Embryonic facial prominence (tissue), 1 donor: ENCODE measurements at regions not wholly inside any gene's neighbourhood (a gene's known extent, or its start where the extent isn't known, plus 50 kb on each side); places are given as distances from the start of the nearest gene placed in this dataset.
A peak's percentile ranks its signal among the peaks of the same experiment; 100 is the strongest.
"Not testable (repeated sequence)": the region's sequence is repeated elsewhere in the genome, so short reads cannot be mapped to it uniquely, and the experiment has no call there.

Experiments used
- DNase-seq: peaks from one replicate; pipeline ENCODE4 v3.0.0-alpha.2; 2016; ENCODE audit errors: extremely low spot score

GRCh38 chr9:86997156-86997555 is 49.9 kb upstream of the GAS1 start:
- DNase-seq = no peak

GRCh38 chr9:86997951-86998350 is 50.6 kb upstream of the GAS1 start:
- DNase-seq = no peak

DNA sequence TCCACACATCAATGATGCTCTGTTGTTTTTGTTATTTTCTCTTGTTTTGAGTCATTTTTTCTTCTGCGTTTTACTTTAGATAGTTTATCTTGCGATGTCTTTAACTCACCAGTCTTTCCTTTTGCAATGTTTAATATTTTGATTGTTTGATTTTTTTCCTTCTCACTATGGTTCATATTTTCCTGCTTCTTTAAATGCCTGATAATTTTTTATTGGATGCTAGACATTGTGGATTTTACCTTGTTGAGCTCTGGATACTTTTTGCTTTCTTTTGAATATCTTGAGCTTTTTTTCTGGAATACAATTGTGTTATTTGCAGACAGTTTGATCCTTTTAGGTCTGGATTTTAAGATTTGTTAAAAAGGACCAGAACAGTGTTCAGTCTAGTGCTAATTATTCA is 55.2 kb upstream of the GAS1 start:
- DNase-seq = no peak

DNA sequence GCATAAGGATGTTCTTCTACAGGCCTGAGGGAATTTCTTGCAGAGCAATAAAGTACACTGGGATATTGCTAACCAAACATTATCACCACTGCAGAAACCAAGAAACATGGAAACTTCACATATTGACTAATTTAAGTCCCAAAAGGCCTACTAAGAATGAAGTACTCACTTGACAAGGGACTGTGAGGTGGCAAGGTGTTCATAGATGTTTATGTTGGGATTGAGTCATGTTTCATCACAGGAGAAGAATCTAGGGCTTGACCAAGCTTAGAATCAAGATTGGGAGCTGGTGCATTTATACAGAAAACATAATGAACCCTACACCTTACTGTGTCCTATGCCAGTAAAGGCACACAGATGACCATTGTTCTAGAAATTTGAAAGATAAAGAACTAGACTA is 56.7 kb upstream of the GAS1 start:
- DNase-seq = no peak

- DNase-seq = no peak
Observed at GRCh38 chr9:87006956-87007355, 59.6 kb upstream of the GAS1 start.

GRCh38 chr9:87007711-87008366 is 60.5 kb upstream of the GAS1 start:
- peak; percentile 43 for DNase-seq

GRCh38 chr9:87008667-87009066 is 61.4 kb upstream of the GAS1 start:
- DNase-seq = no peak

DNA sequence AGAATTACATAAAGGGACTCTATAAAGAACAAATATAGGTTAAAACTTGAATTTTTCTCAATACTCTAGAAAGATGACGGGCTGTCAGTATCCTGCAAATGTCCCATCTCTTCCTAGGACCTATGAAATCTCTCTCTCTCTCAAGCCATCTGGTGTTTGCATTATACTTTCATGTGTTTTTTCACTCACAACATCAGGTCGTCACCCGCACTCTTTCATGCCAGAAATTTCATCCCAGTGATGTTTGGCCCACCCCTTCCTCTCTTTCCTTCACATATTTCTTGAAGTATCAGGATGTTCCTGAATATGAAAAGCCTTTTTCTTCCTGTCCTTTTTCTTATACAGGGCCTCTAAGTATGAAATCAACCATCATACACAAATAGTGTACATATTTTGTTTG is 63.3 kb upstream of the GAS1 start:
- DNase-seq = no peak

GRCh38 chr9:87011551-87011950 is 64.2 kb upstream of the GAS1 start:
- DNase-seq = no peak

- no peak for DNase-seq
Observed at GRCh38 chr9:87013490-87013889, 66.2 kb upstream of the GAS1 start.

GRCh38 chr9:87014436-87014835 is 67.1 kb upstream of the GAS1 start:
- no peak for DNase-seq

GRCh38 chr9:87016681-87017080 is 69.4 kb upstream of the GAS1 start:
- no peak for DNase-seq

DNA sequence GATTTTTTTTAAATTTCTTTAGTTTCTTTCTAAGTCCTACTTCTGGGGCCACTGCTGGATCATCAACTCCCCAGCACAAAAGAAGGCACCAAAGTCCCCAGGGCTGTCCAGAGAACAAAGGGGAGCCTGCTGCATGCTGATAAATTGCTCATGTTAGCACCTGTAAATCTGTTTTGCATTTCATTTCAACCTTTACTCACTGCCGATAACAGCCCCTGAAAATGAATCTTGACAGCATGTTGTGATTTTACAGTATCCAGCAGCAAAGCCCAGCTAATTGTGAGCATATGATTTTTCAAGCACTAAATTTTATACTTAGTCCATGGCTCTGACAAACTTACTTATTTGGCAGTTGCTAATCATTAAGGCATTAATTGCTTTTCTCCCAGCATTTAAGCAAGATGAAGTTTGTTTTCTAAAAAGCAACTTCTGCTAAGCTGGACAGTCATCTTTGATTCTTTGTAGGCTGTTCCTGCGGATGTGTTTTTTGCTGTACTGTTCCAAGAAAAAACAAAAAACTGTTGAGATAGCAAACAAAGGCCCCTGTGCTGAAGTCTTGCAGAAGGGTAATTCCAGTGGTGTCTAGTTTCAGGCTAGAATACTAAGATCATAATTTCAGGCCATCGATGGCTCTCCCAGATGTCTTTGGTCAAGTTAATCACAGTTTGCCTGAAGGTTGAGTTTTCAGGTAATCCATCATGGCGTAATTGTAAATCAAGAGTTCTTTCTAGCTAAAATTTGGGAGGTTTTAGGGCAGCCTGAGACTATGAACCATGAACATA is 73.1 kb upstream of the GAS1 start:
- no peak for DNase-seq

DNA sequence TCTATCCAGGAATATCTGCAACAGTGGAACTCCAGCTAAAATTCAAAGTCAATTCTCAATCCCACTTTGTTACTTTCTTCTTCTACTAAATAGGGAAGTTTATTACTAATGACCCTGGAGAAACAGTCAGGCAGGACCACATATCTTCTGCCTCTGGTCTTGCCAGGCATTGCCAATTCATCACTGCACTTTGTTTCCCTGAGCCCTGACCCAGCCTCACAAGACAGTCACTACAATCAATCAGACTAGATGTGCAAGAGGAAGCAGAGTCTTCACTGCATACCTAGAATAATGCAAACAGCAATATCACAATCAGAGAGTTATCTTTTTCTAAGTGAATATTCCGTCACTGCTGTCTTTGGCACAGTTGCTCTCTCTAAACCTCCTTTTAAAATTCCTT is 74.9 kb upstream of the GAS1 start:
- no peak for DNase-seq

- no peak for DNase-seq
Observed at GRCh38 chr9:87026204-87026603, 78.9 kb upstream of the GAS1 start.

DNA sequence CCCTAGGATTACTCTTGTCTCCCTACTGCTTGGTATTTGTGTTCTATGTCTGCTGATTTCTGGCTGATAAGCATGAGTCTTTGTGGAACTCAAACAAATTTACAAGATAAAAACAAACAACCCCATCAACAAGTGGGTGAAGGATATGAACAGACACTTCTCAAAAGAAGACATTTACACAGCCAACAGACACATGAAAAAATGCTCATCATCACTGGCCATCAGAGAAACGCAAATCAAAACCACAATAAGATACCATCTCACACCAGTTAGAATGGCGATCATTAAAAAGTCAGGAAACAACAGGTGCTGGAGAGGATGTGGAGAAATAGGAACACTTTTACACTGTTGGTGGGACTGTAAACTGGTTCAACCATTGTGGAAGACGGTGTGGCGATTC is 81.5 kb upstream of the GAS1 start:
- not testable (repeated sequence) for DNase-seq

GRCh38 chr9:87029905-87030304 is 82.6 kb upstream of the GAS1 start:
- no peak for DNase-seq

DNA sequence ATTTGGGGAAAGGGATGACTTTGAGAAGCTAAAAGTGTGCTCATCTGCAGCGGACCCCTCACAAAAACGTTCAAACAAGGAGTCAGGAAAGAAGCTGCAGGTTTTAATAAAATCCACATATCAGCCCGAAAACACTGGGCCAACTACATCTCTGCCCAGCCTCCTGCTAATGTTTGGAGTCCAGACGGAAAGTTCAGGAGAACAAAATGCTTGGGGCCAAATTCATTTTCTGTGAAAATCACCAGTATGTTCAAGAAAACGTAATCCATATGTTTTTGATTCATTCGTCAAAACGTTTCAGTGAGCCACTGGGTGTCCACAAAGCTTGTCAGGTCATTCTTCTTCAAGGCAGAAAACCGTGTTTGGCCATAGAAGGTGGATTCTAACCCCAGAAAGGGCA is 87.5 kb upstream of the GAS1 start:
- DNase-seq = no peak

- DNase-seq = no peak
Observed at GRCh38 chr9:87035879-87036278, 88.6 kb upstream of the GAS1 start.

DNA sequence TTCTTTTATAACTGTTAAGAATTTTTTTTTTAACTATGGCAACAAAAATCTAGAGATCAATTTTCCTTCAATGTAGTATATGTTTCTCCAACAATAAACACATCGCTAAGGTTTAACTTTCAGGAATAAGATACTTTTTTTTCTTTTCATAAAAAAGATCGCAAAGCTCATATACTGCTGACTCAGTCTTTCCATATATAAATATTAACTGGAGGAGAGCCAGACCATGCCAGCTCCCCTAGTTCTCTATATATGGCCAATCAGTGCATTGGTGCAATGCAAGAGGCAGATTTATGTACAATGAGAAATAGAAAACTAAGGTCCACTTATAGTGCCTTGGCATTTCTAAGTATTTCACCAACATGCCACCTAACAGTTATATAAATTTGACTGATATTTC is 89.2 kb upstream of the GAS1 start:
- DNase-seq = no peak

DNA sequence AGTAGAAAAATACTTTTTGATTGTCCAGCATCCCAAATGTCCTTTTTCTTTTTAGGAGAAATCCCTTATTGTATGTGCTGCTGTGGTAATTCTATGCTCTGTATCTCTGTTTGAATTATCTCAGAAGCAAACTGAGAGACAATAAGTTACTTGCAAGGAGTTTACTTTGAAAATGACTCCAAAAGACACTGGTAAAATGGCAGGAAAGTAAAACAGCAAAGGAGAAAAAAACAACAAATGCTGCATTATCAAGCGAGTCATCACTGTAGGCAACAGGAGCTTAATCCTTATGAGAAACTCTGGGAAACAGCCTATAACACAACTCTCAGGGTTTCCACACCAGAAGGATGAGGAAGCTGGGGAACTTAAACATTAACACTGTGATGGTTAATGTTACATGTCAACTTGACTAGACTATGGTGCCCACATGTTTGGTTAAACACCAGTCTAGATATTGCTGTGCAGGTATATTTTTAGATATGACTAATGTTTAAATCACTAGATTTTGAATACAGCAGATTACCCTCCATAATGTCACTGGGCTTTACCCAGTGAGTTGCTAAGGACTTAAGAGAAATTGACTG is 92.6 kb upstream of the GAS1 start:
- DNase-seq = no peak

GRCh38 chr9:87040410-87041009 is 93.2 kb upstream of the GAS1 start:
- DNase-seq = no peak
